HepG2 (cell line): ENCODE measurements at regions not wholly inside any gene's neighbourhood (a gene's known extent, or its start where the extent isn't known, plus 50 kb on each side); places are given as distances from the start of the nearest gene placed in this dataset.

ENCODE experiments used
- AHDC1 ChIP-seq: sonication (generic); formaldehyde crosslinking; IDR thresholded peaks from 2 replicates; pipeline ENCODE4 v1.5.1; 2020; ENCODE audit warnings: mild to moderate bottlenecking, missing genetic modification reagents, borderline replicate concordance
- ASH2L ChIP-seq: fragments of 300-600, 200-600 bp; sonication (generic); IDR thresholded peaks from 2 replicates; pipeline ENCODE4 v1.7.0; 2017; ENCODE audit warnings: low read depth, mild to moderate bottlenecking, moderate library complexity, mixed read lengths, low read length; ENCODE audit not compliant: insufficient read length
- CEBPZ ChIP-seq: IDR thresholded peaks from 2 replicates; pipeline ENCODE4 v1.6.1; 2012; ENCODE audit warnings: low read length, improper control_type of control experiment
- DDIT3 ChIP-seq: sonication (generic); formaldehyde crosslinking; IDR thresholded peaks from 2 replicates; pipeline ENCODE4 v1.4.0; 2020; ENCODE audit warnings: mild to moderate bottlenecking, missing genetic modification reagents
- EHMT2 ChIP-seq: fragments of 200-600 bp; sonication (generic); IDR thresholded peaks from 2 replicates; pipeline ENCODE4 v1.7.0; 2017; ENCODE audit warnings: antibody characterized with exemption, low read depth, low read length, borderline replicate concordance
- FOXK1 ChIP-seq: sonication (generic); formaldehyde crosslinking; IDR thresholded peaks from 2 replicates; pipeline ENCODE4 v1.4.0; 2020; ENCODE audit warnings: low read depth, missing genetic modification reagents, borderline replicate concordance
- NCOR1 ChIP-seq: fragments of 200-600 bp; sonication (generic); IDR thresholded peaks from 2 replicates; pipeline ENCODE4 v1.7.0; 2017; ENCODE audit warnings: antibody characterized with exemption, low read length, borderline replicate concordance
- NFIB ChIP-seq: sonication (generic); formaldehyde crosslinking; IDR thresholded peaks from 2 replicates; pipeline ENCODE4 v1.9.0; 2021; ENCODE audit warnings: missing genetic modification reagents, mild to moderate bottlenecking, borderline replicate concordance
- TEAD3 ChIP-seq: optimal IDR thresholded peaks from 2 replicates; pipeline ENCODE3; 2016; ENCODE audit warnings: borderline replicate concordance
- ZFX ChIP-seq: sonication (generic); formaldehyde crosslinking; IDR thresholded peaks from 2 replicates; pipeline ENCODE4 v1.4.0; 2020; ENCODE audit warnings: mild to moderate bottlenecking, low read depth, missing genetic modification reagents, moderate library complexity
- ZNF430 ChIP-seq: sonication (generic); formaldehyde crosslinking; IDR thresholded peaks from 2 replicates; pipeline ENCODE4 v1.9.0; 2021; ENCODE audit warnings: mild to moderate bottlenecking, missing genetic modification reagents
- TF ChIP-seq, protein P1 (sequence below): sonication (generic); formaldehyde crosslinking; conservative IDR thresholded peaks from 2 replicates; pipeline ENCODE4 v1.4.0; 2020; ENCODE audit warnings: mild to moderate bottlenecking, missing genetic modification reagents, moderate library complexity
- TF ChIP-seq, protein P2 (sequence below): sonication (generic); formaldehyde crosslinking; IDR thresholded peaks from 2 replicates; pipeline ENCODE4 v1.4.0; 2020; ENCODE audit warnings: missing genetic modification reagents, borderline replicate concordance

DNA sequence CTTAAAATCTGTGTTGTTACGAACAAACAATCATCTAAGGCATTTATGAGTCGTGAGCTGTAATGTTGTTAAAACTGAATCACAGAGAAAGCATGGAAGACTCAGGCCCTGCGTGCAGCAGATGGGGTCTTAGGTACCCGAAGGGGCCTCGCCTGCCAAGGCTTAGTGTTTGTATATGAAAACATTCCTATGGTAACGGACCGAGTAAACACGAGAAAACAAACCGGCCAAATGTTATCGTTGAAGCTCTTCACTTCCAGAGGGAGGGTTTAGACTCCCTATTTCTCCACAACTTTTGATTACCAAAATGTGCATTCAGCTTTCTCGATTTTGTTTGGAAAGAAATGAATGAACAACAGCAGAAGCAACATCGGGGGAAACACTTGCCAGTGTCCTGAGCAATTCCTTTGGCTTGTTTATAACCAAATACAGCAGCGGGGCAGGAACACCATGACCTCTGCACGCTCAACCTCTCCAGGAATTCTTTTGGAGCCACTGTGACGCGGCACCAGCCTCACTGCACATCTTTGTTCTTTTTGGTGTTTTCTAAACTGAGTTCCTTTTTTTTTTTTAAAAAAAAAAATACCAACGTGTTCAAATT is 121.6 kb upstream of the KLF6 start (continued):
- TF ChIP-seq DDIT3: no peak
- TF ChIP-seq AHDC1 (CRISPR knock-in tag): no peak; the same call in 1 of the 2 replicates
- no peak for TF ChIP-seq NFIB (CRISPR knock-in tag)
- TF ChIP-seq ASH2L: peak; percentile 89
- TF ChIP-seq ZNF430 (CRISPR knock-in tag): no peak
- TF ChIP-seq, protein P1, sequence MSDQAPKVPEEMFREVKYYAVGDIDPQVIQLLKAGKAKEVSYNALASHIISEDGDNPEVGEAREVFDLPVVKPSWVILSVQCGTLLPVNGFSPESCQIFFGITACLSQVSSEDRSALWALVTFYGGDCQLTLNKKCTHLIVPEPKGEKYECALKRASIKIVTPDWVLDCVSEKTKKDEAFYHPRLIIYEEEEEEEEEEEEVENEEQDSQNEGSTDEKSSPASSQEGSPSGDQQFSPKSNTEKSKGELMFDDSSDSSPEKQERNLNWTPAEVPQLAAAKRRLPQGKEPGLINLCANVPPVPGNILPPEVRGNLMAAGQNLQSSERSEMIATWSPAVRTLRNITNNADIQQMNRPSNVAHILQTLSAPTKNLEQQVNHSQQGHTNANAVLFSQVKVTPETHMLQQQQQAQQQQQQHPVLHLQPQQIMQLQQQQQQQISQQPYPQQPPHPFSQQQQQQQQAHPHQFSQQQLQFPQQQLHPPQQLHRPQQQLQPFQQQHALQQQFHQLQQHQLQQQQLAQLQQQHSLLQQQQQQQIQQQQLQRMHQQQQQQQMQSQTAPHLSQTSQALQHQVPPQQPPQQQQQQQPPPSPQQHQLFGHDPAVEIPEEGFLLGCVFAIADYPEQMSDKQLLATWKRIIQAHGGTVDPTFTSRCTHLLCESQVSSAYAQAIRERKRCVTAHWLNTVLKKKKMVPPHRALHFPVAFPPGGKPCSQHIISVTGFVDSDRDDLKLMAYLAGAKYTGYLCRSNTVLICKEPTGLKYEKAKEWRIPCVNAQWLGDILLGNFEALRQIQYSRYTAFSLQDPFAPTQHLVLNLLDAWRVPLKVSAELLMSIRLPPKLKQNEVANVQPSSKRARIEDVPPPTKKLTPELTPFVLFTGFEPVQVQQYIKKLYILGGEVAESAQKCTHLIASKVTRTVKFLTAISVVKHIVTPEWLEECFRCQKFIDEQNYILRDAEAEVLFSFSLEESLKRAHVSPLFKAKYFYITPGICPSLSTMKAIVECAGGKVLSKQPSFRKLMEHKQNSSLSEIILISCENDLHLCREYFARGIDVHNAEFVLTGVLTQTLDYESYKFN (CRISPR knock-in tag): peak; percentile 66
- peak; percentile 32; the same call in 1 of the 2 replicates for TF ChIP-seq NCOR1
- peak; percentile 37; the same call in 1 of the 2 replicates for TF ChIP-seq EHMT2
- TF ChIP-seq CEBPZ: no peak
- peak; percentile 33; the same call in 1 of the 2 replicates for TF ChIP-seq ZFX
- peak; percentile 46; the same call in 1 of the 2 replicates for TF ChIP-seq FOXK1 (CRISPR knock-in tag)
- TF ChIP-seq, protein P2, sequence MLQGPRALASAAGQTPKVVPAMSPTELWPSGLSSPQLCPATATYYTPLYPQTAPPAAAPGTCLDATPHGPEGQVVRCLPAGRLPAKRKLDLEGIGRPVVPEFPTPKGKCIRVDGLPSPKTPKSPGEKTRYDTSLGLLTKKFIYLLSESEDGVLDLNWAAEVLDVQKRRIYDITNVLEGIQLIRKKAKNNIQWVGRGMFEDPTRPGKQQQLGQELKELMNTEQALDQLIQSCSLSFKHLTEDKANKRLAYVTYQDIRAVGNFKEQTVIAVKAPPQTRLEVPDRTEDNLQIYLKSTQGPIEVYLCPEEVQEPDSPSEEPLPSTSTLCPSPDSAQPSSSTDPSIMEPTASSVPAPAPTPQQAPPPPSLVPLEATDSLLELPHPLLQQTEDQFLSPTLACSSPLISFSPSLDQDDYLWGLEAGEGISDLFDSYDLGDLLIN: no peak
- TF ChIP-seq TEAD3 (CRISPR knock-in tag): peak; percentile 54
